Common myeloid progenitor, CD34-positive (primary cell): ENCODE measurements at regions not wholly inside any gene's neighbourhood (a gene's known extent, or its start where the extent isn't known, plus 50 kb on each side); places are given as distances from the start of the nearest gene placed in this dataset.

ENCODE experiments used
- CTCF ChIA-PET: fragments of 350-600 bp; sonication (Branson Sonifier 250); formaldehyde crosslinking; loops from one replicate; lab custom pipeline; 2021; ENCODE audit warnings: antibody characterized with exemption; lab: Charles Lee
- POLR2A ChIA-PET: fragments of 350-600 bp; sonication (Branson Sonifier 250); formaldehyde crosslinking; loops from one replicate; lab custom pipeline; 2021; ENCODE audit warnings: antibody characterized with exemption; lab: Charles Lee
- DNase-seq, 3 donors: peaks; one replicate each; pipeline versions ENCODE4 v3.0.0 to v3.0.0-alpha.2; 2013
- H3K27ac ChIP-seq, 2 experiments: 1 replicate in 1 of 2; 2 replicates in 1 of 2; pipeline ENCODE4 v1.7.0; 2013; ENCODE audit warnings: inconsistent platforms in 2 of 2, low read length in 2 of 2, mild to moderate bottlenecking in 2 of 2, low read depth in 1 of 2, moderate library complexity in 1 of 2; ENCODE audit not compliant: severe bottlenecking in 2 of 2, insufficient read depth in 1 of 2, poor library complexity in 1 of 2
- H3K27me3 ChIP-seq, 5 experiments: replicated peaks in 2 of 5; 1 replicate in 3 of 5; 2 replicates in 2 of 5; pipeline versions ENCODE4 v1.6.1 to v1.7.0; 2013; ENCODE audit warnings: low read length in 4 of 5, mild to moderate bottlenecking in 2 of 5, moderate library complexity in 2 of 5, inconsistent platforms in 1 of 5; ENCODE audit not compliant: insufficient read depth in 5 of 5, control insufficient read depth in 4 of 5
- H3K36me3 ChIP-seq, 4 experiments: 1 replicate in 2 of 4; 2 replicates in 2 of 4; pipeline versions ENCODE4 v1.6.1 to v1.7.0; 2013; ENCODE audit warnings: low read length in 3 of 4, control low read depth in 1 of 4, mild to moderate bottlenecking in 1 of 4; ENCODE audit not compliant: control insufficient read depth in 4 of 4, insufficient read depth in 4 of 4
- H3K4me1 ChIP-seq, 4 experiments: 1 replicate in 3 of 4; 2 replicates in 1 of 4; pipeline versions ENCODE4 v1.6.1 to v1.7.1; 2013; ENCODE audit warnings: low read length in 3 of 4, mild to moderate bottlenecking in 3 of 4, control low read depth in 1 of 4, inconsistent platforms in 1 of 4, moderate library complexity in 1 of 4; ENCODE audit not compliant: control insufficient read depth in 4 of 4, insufficient read depth in 4 of 4; ENCODE audit errors: control extremely low read depth in 1 of 4
- H3K4me3 ChIP-seq, 7 experiments: 1 replicate in 4 of 7; 2 replicates in 3 of 7; pipeline versions ENCODE4 v1.5.1 to v1.7.0; 2013; ENCODE audit warnings: mild to moderate bottlenecking in 7 of 7, low read length in 6 of 7, moderate library complexity in 6 of 7, inconsistent platforms in 2 of 7, low read depth in 2 of 7, control low read depth in 1 of 7; ENCODE audit not compliant: insufficient read depth in 4 of 7, control insufficient read depth in 1 of 7; ENCODE audit errors: extremely low read depth in 1 of 7
- H3K9me3 ChIP-seq, 5 experiments: 1 replicate in 4 of 5; 2 replicates in 1 of 5; pipeline versions ENCODE4 v1.6.1 to v1.7.1; 2013; ENCODE audit warnings: low read length in 4 of 5, mild to moderate bottlenecking in 2 of 5, inconsistent platforms in 1 of 5, low read depth in 1 of 5, moderate library complexity in 1 of 5; ENCODE audit not compliant: control insufficient read depth in 4 of 5, insufficient read depth in 2 of 5; ENCODE audit errors: control extremely low read depth in 1 of 5
- WGBS: methylation state at CpG from one replicate; pipeline ENCODE4 v1.1.5; 2013; ENCODE audit not compliant: insufficient coverage; 5-methylcytosine and 5-hydroxymethylcytosine counted together

DNA sequence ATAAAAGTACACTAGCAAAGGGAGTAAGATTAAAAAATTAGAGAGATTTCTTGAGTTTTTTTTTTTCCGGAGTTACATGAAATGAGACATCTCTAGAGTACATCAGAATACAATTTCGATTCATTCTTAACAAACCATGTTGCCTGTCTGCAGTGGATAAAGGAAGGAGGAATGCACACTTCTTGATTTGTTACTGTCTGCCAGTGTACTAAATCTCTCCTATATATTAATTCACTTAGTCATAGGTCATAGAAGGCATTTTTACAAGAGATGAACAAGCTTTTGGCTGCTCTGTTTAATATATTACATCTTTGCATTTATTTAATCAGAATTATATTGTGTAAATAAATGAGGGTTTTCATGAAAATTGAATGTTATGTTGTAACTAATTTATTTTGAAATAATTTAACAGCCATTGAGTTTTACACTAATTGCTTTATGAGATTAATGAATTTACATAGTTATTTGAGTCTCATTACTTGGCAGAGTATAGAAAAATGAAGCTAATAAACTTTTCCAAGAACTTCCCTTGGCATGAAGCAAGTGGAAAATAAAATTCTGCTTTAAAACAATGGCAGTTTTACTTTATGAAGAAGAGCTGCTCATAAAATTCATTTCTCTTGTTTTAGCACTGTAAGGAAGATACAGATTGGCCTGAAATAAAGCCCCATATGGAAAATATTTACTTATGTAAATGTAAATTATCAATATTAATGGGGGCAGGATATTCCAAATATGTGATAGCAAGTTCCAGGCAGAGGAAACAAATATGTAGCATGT is 1284.7 kb downstream of the BRINP3 start:
- H3K36me3 ChIP-seq, result no peaks in the 10 kb centered on the region
- H3K27me3 ChIP-seq, result no peaks in the 10 kb centered on the region
- WGBS, result no CpG with 5 or more reads among the region's 2 CpGs
- no peaks in the 10 kb centered on the region for H3K9me3 ChIP-seq
- DNase-seq, result no peak
- no peak overlapping the region for H3K27ac ChIP-seq
- H3K4me3 ChIP-seq, result no peak overlapping the region
- no peaks in the 10 kb centered on the region for H3K4me1 ChIP-seq
- POLR2A ChIA-PET, result no interaction called here
- CTCF ChIA-PET, result no interaction called here

DNA sequence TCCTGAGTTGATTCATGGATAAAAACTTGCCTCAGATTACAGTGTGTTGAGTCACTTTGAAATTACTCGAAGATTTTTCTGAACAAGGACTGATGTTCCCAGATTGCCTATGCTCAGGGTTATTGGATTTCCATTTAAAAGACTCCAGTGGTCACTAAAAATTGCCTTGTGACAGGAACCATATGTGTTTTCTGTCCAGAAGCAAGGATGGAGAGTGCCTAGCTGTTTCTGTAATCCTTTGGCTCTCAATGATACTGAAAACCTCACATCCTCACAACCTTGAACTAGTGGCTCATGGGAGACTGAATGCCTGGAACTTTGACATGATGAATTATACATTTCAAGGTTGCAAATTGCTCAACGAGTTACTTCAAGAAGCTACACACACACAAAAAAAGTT is 1271.8 kb downstream of the BRINP3 start:
- POLR2A ChIA-PET, result no interaction called here
- H3K36me3 ChIP-seq, result no peaks in the 10 kb centered on the region
- CTCF ChIA-PET, result no interaction called here
- H3K4me3 ChIP-seq, result no peak overlapping the region
- H3K27me3 ChIP-seq, result no peaks in the 10 kb centered on the region
- DNase-seq, result no peak
- no peaks in the 10 kb centered on the region for H3K4me1 ChIP-seq
- 100% methylated on average over 1 of the region's 2 CpGs for WGBS
- no peak overlapping the region for H3K27ac ChIP-seq
- no peaks in the 10 kb centered on the region for H3K9me3 ChIP-seq

DNA sequence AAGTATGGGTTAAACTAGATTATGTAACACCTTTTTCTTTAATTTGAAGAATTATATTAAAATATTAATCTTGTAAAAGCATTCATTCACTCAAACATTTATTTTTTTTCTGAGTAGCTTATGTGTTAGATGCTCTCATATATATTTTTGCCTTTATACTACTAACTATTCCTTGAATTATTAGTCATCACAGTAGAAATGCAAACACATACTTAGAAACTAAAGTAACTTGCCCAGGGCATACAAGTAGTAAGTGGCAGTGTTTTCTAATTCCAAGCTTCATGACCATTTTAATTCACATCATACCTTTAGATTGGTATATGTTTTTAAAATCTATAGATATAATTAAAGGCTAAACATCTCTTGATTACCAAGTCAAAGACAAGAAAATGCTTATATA is 1271.0 kb downstream of the BRINP3 start:
- Histone ChIP-seq H3K27me3 (no peaks in the 10 kb centered on the region), H3K9me3 (no peaks in the 10 kb centered on the region), H3K4me3 (no peak overlapping the region), H3K36me3 (no peaks in the 10 kb centered on the region), H3K27ac (no peak overlapping the region), H3K4me1 (no peaks in the 10 kb centered on the region)
- POLR2A ChIA-PET, result no interaction called here
- no peak for DNase-seq
- CTCF ChIA-PET, result no interaction called here

DNA sequence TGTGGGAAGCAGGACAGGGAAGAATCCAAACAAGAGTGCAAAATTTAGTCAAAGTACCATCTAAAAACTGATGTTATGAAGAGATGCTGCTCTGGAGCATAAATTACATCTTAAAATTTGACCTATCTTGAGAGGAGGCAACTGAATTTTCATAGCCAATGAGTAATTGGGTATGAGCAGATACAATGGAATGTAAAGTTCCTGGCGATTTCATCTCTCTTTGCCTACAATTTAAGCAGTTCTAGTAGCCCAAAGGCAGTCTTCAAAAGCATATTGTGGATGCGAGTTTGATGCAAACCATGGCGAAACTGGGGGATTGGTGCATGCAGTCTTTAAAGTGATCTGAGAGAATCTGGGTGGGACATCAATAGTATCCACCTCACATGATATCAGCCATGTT is 1265.9 kb downstream of the BRINP3 start:
- CTCF ChIA-PET, result interaction anchor here (0.7 kb wide), 1 partner anchor 36 kb away, joined by 3 read pairs; no protein-coding TSS in a partner anchor
- WGBS, result 100% methylated on average over 3 of the region's 3 CpGs
- DNase-seq, result no peak

DNA sequence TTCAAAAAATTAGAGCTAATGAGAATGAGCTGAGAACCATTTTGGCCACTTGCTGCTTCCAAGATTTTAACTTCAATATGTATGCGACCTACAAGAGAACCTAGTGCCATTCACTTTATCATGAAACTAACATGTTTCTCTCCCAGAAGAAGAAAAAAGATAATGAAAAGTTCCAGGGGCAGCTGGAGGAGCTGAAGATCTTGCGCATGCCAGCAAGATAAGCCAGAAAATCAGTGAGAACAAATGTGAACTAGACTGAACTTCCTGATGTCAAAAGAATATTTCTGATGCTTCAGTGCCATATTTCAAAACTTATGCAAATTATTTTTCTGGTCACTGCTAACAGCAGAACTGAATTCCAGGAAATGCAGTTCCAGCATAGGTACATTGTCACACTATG is 1265.1 kb downstream of the BRINP3 start:
- no peak overlapping the region for H3K27ac ChIP-seq
- ChIA-PET POLR2A (no interaction called here), CTCF (interaction anchor here (0.7 kb wide), 1 partner anchor 35 kb away, joined by 3 read pairs; no protein-coding TSS in a partner anchor)
- no peaks in the 10 kb centered on the region for H3K9me3 ChIP-seq
- no peak overlapping the region for H3K4me3 ChIP-seq
- 100% methylated on average over 1 of the region's 2 CpGs for WGBS
- DNase-seq, result no peak
- H3K27me3 ChIP-seq, result no peaks in the 10 kb centered on the region
- no peaks in the 10 kb centered on the region for H3K4me1 ChIP-seq
- H3K36me3 ChIP-seq, result no peaks in the 10 kb centered on the region

More for the DNA sequence above, 1265.9 kb downstream of the BRINP3 start:
- Histone ChIP-seq H3K4me3 (no peak overlapping the region), H3K27ac (no peak overlapping the region), H3K4me1 (no peaks in the 10 kb centered on the region), H3K9me3 (no peaks in the 10 kb centered on the region), H3K36me3 (no peaks in the 10 kb centered on the region), H3K27me3 (no peaks in the 10 kb centered on the region)
- POLR2A ChIA-PET, result no interaction called here

DNA sequence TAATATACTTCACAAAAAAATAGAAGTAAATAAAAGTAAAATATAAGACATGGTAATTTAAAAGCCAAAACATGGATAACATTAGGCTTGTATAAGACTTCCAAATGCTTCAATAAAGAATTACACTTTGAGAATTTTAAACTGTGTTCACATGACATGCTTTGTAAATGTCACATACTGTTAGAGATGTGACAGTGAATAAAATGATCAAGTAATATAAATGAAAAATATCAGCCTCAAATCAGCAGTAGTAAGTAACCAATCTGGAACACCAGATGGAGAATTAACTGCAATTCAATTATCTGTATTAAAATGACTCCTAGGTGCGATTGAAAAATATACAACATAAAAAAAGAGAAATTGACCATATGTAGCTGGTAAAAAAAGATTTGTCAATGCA is 1260.8 kb downstream of the BRINP3 start:
- no peaks in the 10 kb centered on the region for H3K4me1 ChIP-seq
- ChIA-PET POLR2A (no interaction called here), CTCF (no interaction called here)
- H3K9me3 ChIP-seq, result no peaks in the 10 kb centered on the region
- H3K27ac ChIP-seq, result no peak overlapping the region
- H3K4me3 ChIP-seq, result no peak overlapping the region
- H3K36me3 ChIP-seq, result no peaks in the 10 kb centered on the region
- no peaks in the 10 kb centered on the region for H3K27me3 ChIP-seq
- no CpG with 5 or more reads among the region's 1 CpG for WGBS
- DNase-seq, result no peak

DNA sequence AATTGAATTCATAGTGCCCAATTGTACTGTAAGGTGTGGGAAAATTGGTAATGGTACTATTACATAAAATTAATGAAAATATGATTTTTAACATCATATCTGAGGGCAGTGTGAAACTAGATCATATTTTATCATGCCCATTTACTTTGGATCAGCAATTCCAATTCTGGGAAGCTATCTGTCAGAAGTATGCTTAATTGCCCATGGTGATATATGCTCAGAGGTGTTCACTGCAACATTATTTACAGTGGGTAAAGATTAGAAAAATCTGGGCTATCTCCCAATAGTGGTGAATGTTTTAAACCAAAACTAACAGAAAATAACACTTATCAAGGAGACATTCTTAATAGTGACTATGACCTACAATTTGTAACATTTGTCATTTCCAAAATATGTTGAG is 1260.0 kb downstream of the BRINP3 start:
- Histone ChIP-seq H3K36me3 (no peaks in the 10 kb centered on the region), H3K4me1 (no peaks in the 10 kb centered on the region), H3K9me3 (no peaks in the 10 kb centered on the region), H3K4me3 (no peak overlapping the region), H3K27me3 (no peaks in the 10 kb centered on the region), H3K27ac (no peak overlapping the region)
- no peak for DNase-seq
- CTCF ChIA-PET, result no interaction called here
- POLR2A ChIA-PET, result no interaction called here
